HEK293T (cell line): ENCODE measurements at regions not wholly inside any gene's neighbourhood (a gene's known extent, or its start where the extent isn't known, plus 50 kb on each side); places are given as distances from the start of the nearest gene placed in this dataset.
"Not testable (repeated sequence)": the region's sequence is repeated elsewhere in the genome, so short reads cannot be mapped to it uniquely, and the experiment has no call there.

Experiments used
- CTCF ChIA-PET: fragments of 350-600 bp; formaldehyde crosslinking; extraction: SDS; loops from one replicate; lab custom pipeline; 2021; ENCODE audit warnings: antibody characterized with exemption, inconsistent platforms; lab: Yijun Ruan, JAX
- POLR2A ChIA-PET: fragments of 350-600 bp; formaldehyde crosslinking; extraction: SDS; loops from one replicate; lab custom pipeline; 2020; ENCODE audit warnings: antibody characterized with exemption, inconsistent platforms; lab: Yijun Ruan, JAX
- DNase-seq: peaks from one replicate; pipeline ENCODE4 v3.0.0; 2012; ENCODE audit warnings: mixed read lengths; ENCODE audit errors: extremely low spot score
- ARNT ChIP-seq: fragments of 450-650 bp; IDR thresholded peaks from 2 replicates; pipeline ENCODE4 v1.6.1; 2017; ENCODE audit warnings: mild to moderate bottlenecking
- BHLHE40 ChIP-seq: fragments of 450-650 bp; IDR thresholded peaks from 2 replicates; pipeline ENCODE4 v1.6.1; 2016; ENCODE audit warnings: mild to moderate bottlenecking, moderate library complexity, borderline replicate concordance
- CTBP1 ChIP-seq: fragments of 450-650 bp; IDR thresholded peaks from 2 replicates; pipeline ENCODE4 v1.6.1; 2016; ENCODE audit warnings: borderline replicate concordance
- ELF4 ChIP-seq: fragments of 450-650 bp; IDR thresholded peaks from 2 replicates; pipeline ENCODE4 v1.6.1; 2017; ENCODE audit warnings: antibody characterized with exemption
- FOXA1 ChIP-seq: fragments of 450-650 bp; IDR thresholded peaks from 2 replicates; pipeline ENCODE4 v1.6.1; 2016; ENCODE audit warnings: mild to moderate bottlenecking
- FOXK2 ChIP-seq: fragments of 450-650 bp; IDR thresholded peaks from 2 replicates; pipeline ENCODE4 v1.6.1; 2016; ENCODE audit warnings: mild to moderate bottlenecking
- FOXM1 ChIP-seq: fragments of 450-650 bp; IDR thresholded peaks from 2 replicates; pipeline ENCODE4 v1.6.1; 2017; ENCODE audit warnings: mild to moderate bottlenecking, borderline replicate concordance
- HDGF ChIP-seq: fragments of 450-650 bp; IDR thresholded peaks from 2 replicates; pipeline ENCODE4 v1.6.1; 2017; ENCODE audit warnings: antibody characterized with exemption, borderline replicate concordance
- L3MBTL2 ChIP-seq: fragments of 450-650 bp; conservative IDR thresholded peaks from 2 replicates; pipeline ENCODE4 v1.6.1; 2016; ENCODE audit warnings: mild to moderate bottlenecking
- LEF1 ChIP-seq: fragments of 450-650 bp; IDR thresholded peaks from 2 replicates; pipeline ENCODE4 v1.6.1; 2017; ENCODE audit warnings: mild to moderate bottlenecking, borderline replicate concordance
- NFRKB ChIP-seq: fragments of 450-650 bp; IDR thresholded peaks from 2 replicates; pipeline ENCODE4 v1.6.1; 2016; ENCODE audit warnings: mild to moderate bottlenecking, moderate library complexity
- SP1 ChIP-seq: fragments of 450-650 bp; IDR thresholded peaks from 2 replicates; pipeline ENCODE4 v1.6.1; 2017
- SUZ12 ChIP-seq: fragments of 450-650 bp; IDR thresholded peaks from 2 replicates; pipeline ENCODE4 v1.6.1; 2016; ENCODE audit warnings: mild to moderate bottlenecking
- TARDBP ChIP-seq: fragments of 450-650 bp; IDR thresholded peaks from 2 replicates; pipeline ENCODE4 v1.6.1; 2016
- ZNF384 ChIP-seq: fragments of 450-650 bp; IDR thresholded peaks from 2 replicates; pipeline ENCODE4 v1.6.1; 2016
- TF ChIP-seq, protein P1 (sequence below): fragments of 450-650 bp; IDR thresholded peaks from 2 replicates; pipeline ENCODE4 v1.6.1; 2016

GRCh38 chr9:108265065-108265464 lies 590.7 kb downstream of the ACTL7B start:
- ChIA-PET CTCF (no interaction called here), POLR2A (no interaction called here)
- TF ChIP-seq CTBP1 (no peak), BHLHE40 (no peak), NFRKB (no peak), ELF4 (no peak), ARNT (no peak), ZNF384 (no peak), FOXA1 (no peak), LEF1 (no peak)
- TF ChIP-seq, protein P1, sequence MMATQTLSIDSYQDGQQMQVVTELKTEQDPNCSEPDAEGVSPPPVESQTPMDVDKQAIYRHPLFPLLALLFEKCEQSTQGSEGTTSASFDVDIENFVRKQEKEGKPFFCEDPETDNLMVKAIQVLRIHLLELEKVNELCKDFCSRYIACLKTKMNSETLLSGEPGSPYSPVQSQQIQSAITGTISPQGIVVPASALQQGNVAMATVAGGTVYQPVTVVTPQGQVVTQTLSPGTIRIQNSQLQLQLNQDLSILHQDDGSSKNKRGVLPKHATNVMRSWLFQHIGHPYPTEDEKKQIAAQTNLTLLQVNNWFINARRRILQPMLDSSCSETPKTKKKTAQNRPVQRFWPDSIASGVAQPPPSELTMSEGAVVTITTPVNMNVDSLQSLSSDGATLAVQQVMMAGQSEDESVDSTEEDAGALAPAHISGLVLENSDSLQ: no peak
- no peak for DNase-seq

DNA sequence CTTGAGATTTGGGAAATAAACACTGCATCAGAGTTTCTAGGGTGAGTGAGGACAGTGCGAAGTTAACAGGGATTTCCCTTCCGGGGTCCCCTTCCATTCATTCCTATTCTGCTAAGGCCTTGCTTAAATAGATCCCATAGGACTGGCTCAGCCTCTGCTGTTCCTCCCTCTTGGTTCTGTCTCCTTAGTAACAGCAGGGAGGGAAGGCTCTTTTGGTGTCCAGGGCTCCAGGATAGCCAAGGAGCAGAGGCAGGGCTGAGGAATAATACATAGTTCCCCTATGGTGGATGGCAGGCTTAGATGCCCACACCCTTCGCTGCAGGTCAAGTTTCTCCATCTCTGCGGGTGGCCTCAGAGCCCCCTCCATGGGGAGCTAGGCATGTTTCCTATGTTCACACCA lies 591.7 kb downstream of the ACTL7B start:
- POLR2A ChIA-PET: no interaction called here
- DNase-seq: no peak
- TF ChIP-seq ARNT (no peak), SP1 (no peak), BHLHE40 (no peak), NFRKB (no peak), SUZ12 (no peak), L3MBTL2 (no peak), FOXK2 (no peak), FOXM1 (no peak), FOXA1 (no peak), LEF1 (no peak), HDGF (no peak), ZNF384 (no peak), ELF4 (no peak), TARDBP (no peak), CTBP1 (no peak)
- TF ChIP-seq, protein P1: no peak
- CTCF ChIA-PET: no interaction called here

DNA sequence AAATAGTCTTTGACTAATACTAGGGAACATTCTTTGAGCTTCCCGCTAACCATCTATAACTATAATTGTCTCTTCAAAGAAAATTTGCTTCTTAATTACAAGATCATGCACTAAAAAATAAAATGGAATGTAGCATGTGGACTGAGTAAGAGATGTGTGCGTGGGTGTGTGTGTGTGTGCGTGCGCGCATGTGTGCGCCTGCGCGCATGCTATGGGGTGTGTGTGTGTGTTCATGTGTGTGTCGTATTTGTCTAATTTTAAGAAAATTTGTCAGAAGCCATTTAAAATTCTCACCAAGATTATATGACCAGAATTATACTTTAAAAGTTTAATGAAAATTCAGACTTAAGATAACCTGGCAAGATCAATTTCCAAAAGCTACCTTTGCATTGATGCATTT lies 593.0 kb downstream of the ACTL7B start:
- CTCF ChIA-PET: no interaction called here

GRCh38 chr9:108259917-108260675 lies 595.7 kb downstream of the ACTL7B start:
- CTCF ChIA-PET: interaction anchor here (1.0 kb wide), 1 partner anchor 9 kb away, joined by 4 read pairs; no protein-coding TSS in a partner anchor
- no peak for TF ChIP-seq FOXK2
- no peak for TF ChIP-seq L3MBTL2
- no peak for DNase-seq
- POLR2A ChIA-PET: no interaction called here

More for the DNA sequence above, 593.0 kb downstream of the ACTL7B start:
- TF ChIP-seq ZNF384: no peak
- TF ChIP-seq ARNT: no peak
- TF ChIP-seq L3MBTL2: no peak
- TF ChIP-seq FOXK2: no peak
- TF ChIP-seq, protein P1: no peak
- TF ChIP-seq NFRKB: no peak
- TF ChIP-seq FOXA1: no peak
- no peak for TF ChIP-seq HDGF
- no peak for TF ChIP-seq ELF4
- TF ChIP-seq BHLHE40: no peak
- no peak for TF ChIP-seq CTBP1
- DNase-seq: no peak
- POLR2A ChIA-PET: no interaction called here

GRCh38 chr9:108258640-108259039 lies 597.1 kb downstream of the ACTL7B start:
- no peak for DNase-seq
- ChIA-PET CTCF (no interaction called here), POLR2A (no interaction called here)
- no peak for TF ChIP-seq TARDBP
- TF ChIP-seq FOXK2: no peak

- no peak for DNase-seq
- TF ChIP-seq L3MBTL2: no peak
- TF ChIP-seq ARNT: no peak
- TF ChIP-seq ZNF384: no peak
- no peak for TF ChIP-seq FOXM1
- no peak for TF ChIP-seq SUZ12
- TF ChIP-seq CTBP1: no peak
- TF ChIP-seq ELF4: no peak
- no peak for TF ChIP-seq SP1
- TF ChIP-seq TARDBP: no peak
- TF ChIP-seq HDGF: no peak
- POLR2A ChIA-PET: no interaction called here
- CTCF ChIA-PET: no interaction called here
Measured at GRCh38 chr9:108257382-108257781, 598.4 kb downstream of the ACTL7B start.

DNA sequence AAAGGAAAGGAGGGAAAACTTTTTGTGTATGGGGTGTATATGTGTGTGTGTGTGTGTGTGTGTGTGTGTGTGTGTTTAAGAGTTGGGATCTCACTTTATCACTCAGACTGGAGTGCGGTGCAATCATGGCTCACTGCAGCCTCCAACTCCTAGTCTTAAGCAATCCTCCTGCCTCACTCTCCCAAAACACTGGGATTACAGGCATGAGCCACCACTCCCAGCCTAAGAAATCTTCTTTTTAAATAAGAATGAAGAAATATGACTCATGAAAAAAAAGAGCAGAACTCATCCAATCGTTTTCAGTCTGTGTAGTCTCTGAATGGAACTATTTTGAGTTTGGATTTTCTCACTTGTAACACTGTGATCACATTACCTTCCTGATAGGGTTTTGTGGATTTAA lies 601.5 kb downstream of the ACTL7B start:
- ChIA-PET POLR2A (no interaction called here), CTCF (no interaction called here)
- no peak for TF ChIP-seq BHLHE40
- TF ChIP-seq FOXA1: no peak
- no peak for TF ChIP-seq FOXM1
- TF ChIP-seq HDGF: no peak
- TF ChIP-seq NFRKB: no peak
- TF ChIP-seq LEF1: no peak
- TF ChIP-seq, protein P1: no peak
- no peak for TF ChIP-seq TARDBP
- no peak for TF ChIP-seq CTBP1
- TF ChIP-seq ARNT: no peak
- no peak for TF ChIP-seq FOXK2
- no peak for TF ChIP-seq L3MBTL2
- no peak for TF ChIP-seq ZNF384
- TF ChIP-seq SUZ12: no peak
- TF ChIP-seq SP1: no peak
- no peak for TF ChIP-seq ELF4
- no peak for DNase-seq

- CTCF ChIA-PET, POLR2A ChIA-PET, DNase-seq: not testable (repeated sequence)
Measured at GRCh38 chr9:108247391-108247790, 608.4 kb downstream of the ACTL7B start.
